HG03103 (cell line): ENCODE measurements at regions not wholly inside any gene's neighbourhood (a gene's known extent, or its start where the extent isn't known, plus 50 kb on each side); places are given as distances from the start of the nearest gene placed in this dataset.

Experiments used
- ATAC-seq: cut with Tn5 transposase; IDR thresholded peaks from one replicate; pipeline ENCODE4 v1.9.1; 2021; ENCODE audit warnings: low read depth; ENCODE audit not compliant: unreplicated experiment

GRCh38 chr7:135831455-135832195 is 83.0 kb upstream of the FAM180A start:
- no peak for ATAC-seq

DNA sequence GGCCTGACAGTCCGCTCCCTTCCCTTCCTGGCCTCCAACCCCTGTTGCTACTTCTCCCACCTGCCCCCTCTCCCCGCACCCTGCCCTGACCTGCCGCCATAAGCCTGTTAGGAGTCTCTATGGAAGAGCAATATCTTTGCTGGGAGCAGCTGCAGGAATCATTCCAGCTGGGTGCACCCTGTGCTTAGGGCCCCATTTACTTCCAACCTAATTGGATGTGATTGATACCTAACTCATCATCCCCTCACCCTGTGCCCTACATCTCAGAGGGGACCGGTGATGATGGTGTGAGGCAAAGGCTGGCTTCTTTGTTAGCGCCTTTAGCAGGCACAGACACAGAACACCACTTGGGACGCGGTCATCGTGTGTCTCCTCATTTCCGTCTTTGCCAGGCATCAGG is 80.0 kb upstream of the FAM180A start:
- ATAC-seq = no peak

GRCh38 chr7:135827391-135827790 is 78.8 kb upstream of the FAM180A start:
- ATAC-seq = no peak

DNA sequence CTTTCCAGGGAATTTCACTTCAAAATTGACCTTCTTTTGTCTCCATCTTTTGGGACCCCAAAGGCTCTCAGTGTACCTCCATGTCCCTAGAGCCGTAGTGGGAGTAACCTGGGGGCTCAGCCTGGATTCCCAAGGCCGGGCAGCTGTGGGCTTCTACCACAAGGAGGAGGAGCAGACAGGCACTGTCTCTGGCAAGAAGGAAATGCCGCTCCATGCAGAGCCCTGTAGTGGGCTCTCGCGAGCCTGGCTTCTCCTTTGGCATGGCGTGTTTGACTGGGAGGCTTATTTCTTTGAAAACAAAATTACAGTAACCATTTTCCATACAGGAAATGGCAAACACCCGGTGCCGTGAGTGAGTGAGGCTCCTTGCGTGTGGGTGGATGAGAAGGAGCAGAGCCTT is 76.8 kb upstream of the FAM180A start:
- ATAC-seq = no peak

DNA sequence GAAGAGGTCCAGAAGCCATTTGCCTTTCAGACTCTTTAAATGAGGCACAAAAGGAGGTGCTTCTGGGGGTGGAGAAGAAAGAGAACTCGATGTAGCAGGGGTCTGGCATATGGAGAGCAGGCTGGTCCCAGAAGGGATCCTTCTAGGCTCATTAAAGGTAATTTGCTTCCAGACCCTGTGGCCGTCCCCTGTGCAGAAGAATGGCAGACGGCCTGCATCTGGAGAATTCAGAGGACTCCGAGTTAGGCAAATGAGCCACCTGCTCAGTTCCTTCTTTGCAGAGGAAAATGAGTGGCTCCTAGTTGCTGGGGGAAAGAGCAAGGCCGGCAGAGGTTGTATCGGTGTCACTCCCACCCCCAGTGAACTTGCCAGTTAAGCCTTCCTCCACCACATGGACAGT is 73.8 kb upstream of the FAM180A start:
- ATAC-seq = no peak

- ATAC-seq = no peak
These were observed 69.0 kb upstream of the FAM180A start for GRCh38 chr7:135817583-135817982.

GRCh38 chr7:135815033-135815432 is 66.4 kb upstream of the FAM180A start:
- ATAC-seq = no peak

DNA sequence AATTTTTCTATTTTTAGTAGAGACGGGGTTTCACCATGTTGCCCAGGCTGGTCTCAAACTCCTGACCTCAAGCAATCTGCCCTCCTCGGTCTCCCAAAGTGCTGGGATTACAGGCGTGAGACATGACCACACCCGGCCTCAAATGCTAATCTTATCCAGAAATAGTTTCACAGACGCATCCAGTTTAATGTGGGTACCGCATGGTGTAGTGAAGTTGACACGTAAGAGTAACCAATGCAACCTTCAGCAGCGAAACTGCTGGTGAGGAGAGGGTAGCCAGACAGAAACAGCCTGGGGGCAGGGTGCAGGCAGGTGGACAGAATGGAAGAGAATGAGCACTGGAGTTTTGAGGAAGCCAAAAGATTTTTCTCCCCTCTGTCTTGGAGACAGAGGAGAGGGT is 63.5 kb upstream of the FAM180A start:
- ATAC-seq = no peak

DNA sequence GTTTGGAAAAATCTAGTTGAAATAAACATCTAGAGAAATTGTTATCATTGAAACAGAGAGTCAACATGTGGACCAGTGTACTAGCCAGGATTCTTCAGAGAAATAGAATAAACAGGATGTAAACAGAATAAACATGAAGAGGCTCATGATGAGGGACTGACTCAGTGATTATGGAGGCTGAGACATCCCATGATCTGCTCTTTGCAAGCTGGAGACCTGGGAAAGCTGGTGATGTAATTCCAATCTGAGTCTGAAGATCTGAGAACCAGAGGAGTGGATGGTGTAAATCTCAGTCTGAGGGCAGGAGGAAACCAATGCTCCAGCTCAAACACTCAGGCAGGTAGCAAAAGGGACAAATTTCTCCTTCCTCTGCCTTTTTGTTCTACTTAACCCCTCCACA is 62.9 kb upstream of the FAM180A start:
- ATAC-seq = no peak

DNA sequence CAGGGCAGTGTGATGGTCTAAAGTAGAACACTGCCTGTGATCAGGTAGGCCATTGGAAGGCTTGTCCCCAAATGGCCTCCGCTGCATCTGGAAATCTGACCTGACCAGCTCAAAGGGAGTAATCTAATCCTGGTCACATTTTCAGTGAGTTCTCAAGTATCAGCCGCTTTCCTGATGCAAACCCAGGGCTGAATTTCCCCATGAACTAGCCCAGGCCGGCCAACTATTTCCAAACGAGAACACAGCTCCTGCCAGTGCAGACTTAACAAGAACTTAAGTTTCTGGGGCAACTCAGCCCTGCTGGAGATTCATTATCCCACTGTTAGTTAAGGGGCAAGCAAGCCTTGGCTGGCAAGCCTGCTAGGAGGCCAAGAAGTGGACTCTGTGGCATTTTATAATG is 59.6 kb upstream of the FAM180A start:
- no peak for ATAC-seq

DNA sequence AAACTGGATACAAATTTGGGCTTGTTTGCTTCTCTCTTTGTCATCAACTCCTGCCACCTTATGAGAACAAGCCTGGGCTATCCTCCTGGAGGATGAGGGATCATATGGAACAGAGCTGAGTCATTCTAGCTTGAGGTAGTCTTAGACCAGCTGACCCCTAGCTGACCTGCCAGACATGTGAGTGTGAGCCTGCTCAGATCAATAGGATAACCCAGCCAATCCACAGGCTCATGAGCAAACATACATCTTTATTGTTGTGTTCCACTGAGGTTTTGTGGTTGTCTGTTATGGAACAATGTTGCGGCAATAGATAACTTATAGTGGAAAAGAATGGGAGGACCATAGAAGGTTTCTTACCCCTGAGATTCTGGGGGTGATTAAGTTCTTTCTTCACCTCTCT is 54.5 kb upstream of the FAM180A start:
- ATAC-seq = no peak

GRCh38 chr7:135802697-135803096 is 54.1 kb upstream of the FAM180A start:
- ATAC-seq = no peak

DNA sequence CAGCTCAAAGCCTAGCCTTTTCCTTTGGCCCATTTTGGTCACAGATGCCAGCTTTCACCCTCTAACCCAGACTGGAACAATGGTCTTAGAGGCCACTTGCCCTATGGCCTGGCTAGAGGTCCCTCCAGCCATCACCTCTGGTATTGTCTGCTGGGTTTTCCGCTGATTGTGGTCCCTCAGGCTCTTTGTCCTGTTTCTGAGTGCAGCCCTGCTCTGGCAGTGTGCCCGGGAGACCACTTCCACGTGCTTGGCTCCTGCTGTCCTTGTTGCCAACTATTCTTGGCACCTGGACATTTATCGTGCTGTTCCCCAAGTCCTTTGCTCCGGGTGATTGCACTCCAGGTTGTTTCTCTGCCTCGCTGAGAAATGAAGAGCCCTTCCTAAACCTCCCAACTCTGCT is 53.3 kb upstream of the FAM180A start:
- no peak for ATAC-seq

DNA sequence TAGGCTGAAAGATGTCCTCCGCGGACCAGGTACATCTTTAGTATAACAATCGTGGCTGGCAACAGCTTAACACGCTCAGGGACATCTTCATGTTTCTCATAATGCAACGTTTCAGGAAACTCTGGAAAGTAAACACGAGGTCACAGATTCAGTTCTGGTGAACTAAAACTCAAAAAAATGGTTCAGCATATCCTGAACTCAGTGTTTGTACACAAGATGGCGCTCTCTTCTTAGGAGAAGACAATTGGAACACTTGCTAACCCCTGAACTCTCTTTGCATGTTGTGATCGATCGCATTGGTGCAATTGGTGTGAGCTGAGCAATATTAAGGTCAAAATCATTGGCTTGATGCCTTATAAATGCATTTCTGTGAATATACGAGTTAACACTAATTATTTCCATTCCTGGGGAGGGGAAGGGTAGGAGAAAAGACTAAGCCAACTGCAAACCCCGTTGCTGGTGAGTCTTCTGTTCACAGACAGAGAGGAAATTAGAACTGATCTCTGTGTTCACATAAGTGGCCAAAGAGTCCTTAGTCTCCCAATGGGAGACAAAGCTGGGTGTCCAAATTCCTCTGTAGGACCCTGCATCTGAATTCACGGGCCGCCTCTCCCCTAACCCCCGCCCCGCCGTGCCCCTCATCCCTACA is 52.6 kb upstream of the FAM180A start:
- peak; percentile 70 for ATAC-seq

DNA sequence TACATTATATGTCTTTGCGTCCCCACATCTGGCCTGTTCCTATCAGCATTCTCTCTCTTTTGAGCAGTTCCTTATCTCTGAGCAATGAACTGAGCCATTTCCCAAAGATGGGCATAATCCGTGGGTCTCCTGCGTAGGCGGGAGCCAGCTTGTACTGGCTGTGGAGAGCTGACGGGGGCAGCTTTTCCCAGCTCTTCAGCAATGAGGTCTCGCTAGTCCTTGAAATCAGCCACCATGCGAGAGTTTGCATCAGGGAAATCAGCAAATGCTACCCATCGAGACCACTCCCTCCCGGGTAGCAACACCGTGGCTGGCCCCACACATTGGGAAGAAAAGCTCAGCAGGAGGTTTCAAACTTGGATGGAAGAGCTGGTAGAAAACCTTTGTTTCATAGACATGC is 51.9 kb upstream of the FAM180A start:
- no peak for ATAC-seq

DNA sequence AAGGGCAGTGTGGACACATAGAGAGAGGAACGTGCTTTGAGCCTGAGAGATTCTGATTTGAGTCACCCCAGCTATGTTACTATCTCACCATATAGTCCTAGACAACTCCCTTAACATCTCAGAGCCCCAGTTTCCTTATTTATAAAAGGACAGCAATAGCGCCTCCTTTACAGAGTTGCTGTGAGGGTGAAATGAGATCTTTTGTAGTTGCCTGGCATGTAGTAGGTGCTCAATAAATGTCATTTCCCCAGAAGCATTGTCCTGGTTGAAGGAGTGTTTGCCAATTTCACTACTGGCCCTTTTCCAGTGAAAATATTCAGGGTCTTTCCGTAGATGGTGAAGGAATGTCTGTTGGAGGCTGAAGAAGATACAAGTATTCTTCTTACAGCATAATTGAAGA is 51.3 kb upstream of the FAM180A start:
- ATAC-seq = no peak
